ENCODE measurements at regions not wholly inside any gene's neighbourhood (a gene's known extent, or its start where the extent isn't known, plus 50 kb on each side); places are given as distances from the start of the nearest gene placed in this dataset.

GRCh38 chr12:107525063-107525718 is 160.4 kb upstream of the PWP1 start:
- TF ChIP-seq EZH2phosphoT487 (IDR thresholded peaks at IDR 0.05; ENCODE audit: insufficient read depth, low read depth) (no peak), EZH2 (IDR thresholded peaks at IDR 0.05; ENCODE audit: insufficient read depth, poor library complexity, severe bottlenecking) (no peak)

GRCh38 chr12:107525719-107526554 is 159.7 kb upstream of the PWP1 start:
- Histone ChIP-seq H2AFZ (no peak overlapping the region), H3K4me3 (no peak overlapping the region), H3K9ac (no peak overlapping the region), H3F3A (ENCODE audit: insufficient read depth) (no peaks in the 10 kb centered on the region), H3K4me2 (ENCODE audit: unreplicated experiment) (no peak overlapping the region), H4K20me1 (ENCODE audit: insufficient read depth) (no peaks in the 10 kb centered on the region), H3K9me3 (ENCODE audit: low read depth) (no peaks in the 10 kb centered on the region), H3K36me3 (ENCODE audit: low read depth) (no peaks in the 10 kb centered on the region), H3K79me2 (ENCODE audit: insufficient read depth) (no peaks in the 10 kb centered on the region), H3K27me3 (replicated peaks; ENCODE audit: insufficient read depth) (no peaks in the 10 kb centered on the region), H3K27ac (no peak overlapping the region), H3K4me1 (ENCODE audit: insufficient read depth) (peaks cover 5% of the 10 kb centered on the region; the same call in 1 of the 2 replicates), H3K9me2 (ENCODE audit: insufficient read depth) (no peaks in the 10 kb centered on the region)
- in situ Hi-C loops (cut with MboI), result no loop called here
- TF ChIP-seq EZH2phosphoT487 (IDR thresholded peaks at IDR 0.05; ENCODE audit: insufficient read depth, low read depth) (no peak), EZH2 (IDR thresholded peaks at IDR 0.05; ENCODE audit: insufficient read depth, poor library complexity, severe bottlenecking) (no peak)
- WGBS, 2 experiments (ENCODE audit: low coverage in 1 of 2, low lambda C conversion rate in 2 of 2, missing lambda C conversion rate in 2 of 2), result 27 to 33% methylated on average over 8 of the region's 8 CpGs
- DNase-seq, result no peak

More at GRCh38 chr12:107525063-107525718, 160.4 kb upstream of the PWP1 start:
- Histone ChIP-seq H3K9ac (no peak overlapping the region), H3K9me2 (ENCODE audit: insufficient read depth) (no peaks in the 10 kb centered on the region), H3K27me3 (replicated peaks; ENCODE audit: insufficient read depth) (no peaks in the 10 kb centered on the region), H3K9me3 (ENCODE audit: low read depth) (no peaks in the 10 kb centered on the region), H4K20me1 (ENCODE audit: insufficient read depth) (no peaks in the 10 kb centered on the region), H3F3A (ENCODE audit: insufficient read depth) (no peaks in the 10 kb centered on the region), H3K4me3 (no peak overlapping the region), H3K4me1 (ENCODE audit: insufficient read depth) (no peaks in the 10 kb centered on the region), H3K36me3 (ENCODE audit: low read depth) (no peaks in the 10 kb centered on the region), H3K27ac (no peak overlapping the region), H2AFZ (no peak overlapping the region), H3K79me2 (ENCODE audit: insufficient read depth) (no peaks in the 10 kb centered on the region), H3K4me2 (ENCODE audit: unreplicated experiment) (no peak overlapping the region)
- DNase-seq, result no peak
- 88 to 90% methylated on average over 8 of the region's 8 CpGs for WGBS, 2 experiments (ENCODE audit: low coverage in 1 of 2, low lambda C conversion rate in 2 of 2, missing lambda C conversion rate in 2 of 2)
- in situ Hi-C loops (cut with MboI), result no loop called here

GRCh38 chr12:107526555-107527180 is 158.9 kb upstream of the PWP1 start:
- H3K4me3 ChIP-seq, result no peak overlapping the region
- H3K9ac ChIP-seq, result no peak overlapping the region
- H3K9me2 ChIP-seq (ENCODE audit: insufficient read depth), result no peaks in the 10 kb centered on the region
- no peaks in the 10 kb centered on the region for H3F3A ChIP-seq (ENCODE audit: insufficient read depth)
- H3K4me2 ChIP-seq (ENCODE audit: unreplicated experiment), result no peak overlapping the region
- H3K27me3 ChIP-seq (replicated peaks; ENCODE audit: insufficient read depth), result no peaks in the 10 kb centered on the region
- DNase-seq, result no peak
- in situ Hi-C loops (cut with MboI), result no loop called here
- no peak for TF ChIP-seq EZH2phosphoT487 (IDR thresholded peaks at IDR 0.05; ENCODE audit: insufficient read depth, low read depth)
- no peak for TF ChIP-seq EZH2 (IDR thresholded peaks at IDR 0.05; ENCODE audit: insufficient read depth, poor library complexity, severe bottlenecking)
- no peak overlapping the region for H2AFZ ChIP-seq
- H3K4me1 ChIP-seq (ENCODE audit: insufficient read depth), result peaks cover 6% of the 10 kb centered on the region; the same call in 1 of the 2 replicates
- no peaks in the 10 kb centered on the region for H3K9me3 ChIP-seq (ENCODE audit: low read depth)
- H3K36me3 ChIP-seq (ENCODE audit: low read depth), result no peaks in the 10 kb centered on the region
- H3K79me2 ChIP-seq (ENCODE audit: insufficient read depth), result no peaks in the 10 kb centered on the region
- H4K20me1 ChIP-seq (ENCODE audit: insufficient read depth), result no peaks in the 10 kb centered on the region
- H3K27ac ChIP-seq, result no peak overlapping the region
- 80 to 90% methylated on average over 3 of the region's 3 CpGs for WGBS, 2 experiments (ENCODE audit: low coverage in 1 of 2, low lambda C conversion rate in 2 of 2, missing lambda C conversion rate in 2 of 2)

- TF ChIP-seq EZH2phosphoT487 (IDR thresholded peaks at IDR 0.05; ENCODE audit: insufficient read depth, low read depth) (no peak), EZH2 (IDR thresholded peaks at IDR 0.05; ENCODE audit: insufficient read depth, poor library complexity, severe bottlenecking) (no peak)
- WGBS, 2 experiments (ENCODE audit: low coverage in 1 of 2, low lambda C conversion rate in 2 of 2, missing lambda C conversion rate in 2 of 2), result 96 to 97% methylated on average over 7 of the region's 7 CpGs
- in situ Hi-C loops (cut with MboI), result no loop called here
Observed at GRCh38 chr12:107528731-107529365, 156.8 kb upstream of the PWP1 start.

More at GRCh38 chr12:107528731-107529365, 156.8 kb upstream of the PWP1 start:
- H2AFZ ChIP-seq, result no peak overlapping the region
- no peaks in the 10 kb centered on the region for H3K9me3 ChIP-seq (ENCODE audit: low read depth)
- H3K4me3 ChIP-seq, result no peak overlapping the region
- H3K27ac ChIP-seq, result no peak overlapping the region
- no peaks in the 10 kb centered on the region for H3K79me2 ChIP-seq (ENCODE audit: insufficient read depth)
- H4K20me1 ChIP-seq (ENCODE audit: insufficient read depth), result no peaks in the 10 kb centered on the region
- H3F3A ChIP-seq (ENCODE audit: insufficient read depth), result no peaks in the 10 kb centered on the region
- H3K9me2 ChIP-seq (ENCODE audit: insufficient read depth), result no peaks in the 10 kb centered on the region
- no peak overlapping the region for H3K9ac ChIP-seq
- no peaks in the 10 kb centered on the region for H3K27me3 ChIP-seq (replicated peaks; ENCODE audit: insufficient read depth)
- no peak overlapping the region for H3K4me2 ChIP-seq (ENCODE audit: unreplicated experiment)
- no peak for DNase-seq
- H3K4me1 ChIP-seq (ENCODE audit: insufficient read depth), result peaks cover 6% of the 10 kb centered on the region; the same call in 1 of the 2 replicates
- no peaks in the 10 kb centered on the region for H3K36me3 ChIP-seq (ENCODE audit: low read depth)

Data from GM23248 (cell line).